Glomerular endothelial cell (primary cell): ENCODE measurements at regions not wholly inside any gene's neighbourhood (a gene's known extent, or its start where the extent isn't known, plus 50 kb on each side); places are given as distances from the start of the nearest gene placed in this dataset.
"Not testable (repeated sequence)": the region's sequence is repeated elsewhere in the genome, so short reads cannot be mapped to it uniquely, and the experiment has no call there.

Experiments used
- DNase-seq: peaks from one replicate; pipeline ENCODE4 v3.0.0-alpha.2; 2011; ENCODE audit warnings: low read depth, low spot score; ENCODE audit errors: extremely low read depth

DNA sequence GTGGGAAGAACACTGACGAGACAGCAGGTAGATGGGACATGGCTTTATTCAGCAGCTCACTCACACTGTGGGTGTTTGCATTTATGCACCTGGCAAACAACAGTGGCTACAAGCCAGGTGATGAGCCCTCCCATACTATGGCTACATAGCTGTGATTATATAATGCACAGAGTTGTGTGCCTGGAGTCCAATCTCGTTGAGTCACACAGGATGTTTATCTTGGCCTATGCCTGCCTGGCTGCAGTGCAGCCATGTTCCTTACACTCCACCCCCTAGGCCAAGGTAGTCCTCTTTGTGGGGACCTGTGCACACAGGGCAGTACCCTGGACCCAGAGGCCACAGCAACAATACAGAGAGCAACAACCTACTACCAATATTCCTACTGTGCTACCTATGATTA, 1643.8 kb downstream of the MRPL39 start:
- DNase-seq: no peak

DNA sequence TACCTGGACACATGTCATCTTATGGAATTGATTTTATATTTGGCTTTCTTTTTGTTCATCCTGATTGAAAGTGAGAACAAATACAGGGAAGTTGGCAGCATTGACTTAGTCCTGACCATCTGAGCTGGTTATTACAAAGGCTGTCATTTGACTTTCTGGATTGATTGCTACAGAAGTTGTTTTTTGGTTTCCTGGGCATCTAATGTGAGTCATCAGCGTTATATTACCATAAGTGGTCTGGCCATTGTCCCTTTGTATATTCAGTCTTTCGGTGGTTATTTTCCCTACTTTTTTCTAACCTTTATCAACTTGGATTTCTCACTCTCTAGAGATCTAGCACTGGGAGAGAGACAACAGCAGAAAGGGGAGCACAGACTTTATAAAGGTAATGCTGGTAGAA, 1646.5 kb downstream of the MRPL39 start:
- DNase-seq: no peak

DNA sequence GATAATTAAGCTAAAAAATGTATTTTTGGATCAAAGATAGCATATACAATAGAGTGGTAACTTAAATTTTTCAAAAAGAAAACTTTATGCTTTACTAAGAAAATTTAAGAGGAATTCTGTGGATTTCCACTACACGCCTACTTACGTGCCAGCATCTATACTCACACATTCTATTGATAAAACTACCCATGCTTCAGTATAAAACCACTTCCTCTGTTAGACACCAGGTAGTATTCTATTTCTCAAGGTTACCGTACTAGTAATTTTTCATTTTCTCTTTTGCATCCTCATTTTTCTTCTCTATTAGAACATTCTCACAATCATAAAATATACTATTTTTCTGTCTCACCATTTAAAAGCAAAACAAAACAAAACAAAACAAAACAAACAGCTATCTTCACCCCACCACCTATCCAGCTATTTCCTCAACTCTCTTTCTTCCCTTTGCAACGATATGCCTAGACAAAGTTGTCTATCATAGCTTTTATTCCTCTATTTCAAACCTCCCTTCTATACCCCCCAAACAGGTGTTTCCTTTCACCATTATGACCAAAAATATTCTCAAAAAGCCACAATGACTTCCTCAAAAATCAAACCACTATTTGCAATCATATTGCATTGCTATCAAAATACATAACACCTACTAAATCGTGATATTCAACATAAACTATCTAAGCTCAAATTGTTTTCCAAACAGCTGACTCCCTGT, 1652.0 kb downstream of the MRPL39 start:
- DNase-seq: no peak

DNA sequence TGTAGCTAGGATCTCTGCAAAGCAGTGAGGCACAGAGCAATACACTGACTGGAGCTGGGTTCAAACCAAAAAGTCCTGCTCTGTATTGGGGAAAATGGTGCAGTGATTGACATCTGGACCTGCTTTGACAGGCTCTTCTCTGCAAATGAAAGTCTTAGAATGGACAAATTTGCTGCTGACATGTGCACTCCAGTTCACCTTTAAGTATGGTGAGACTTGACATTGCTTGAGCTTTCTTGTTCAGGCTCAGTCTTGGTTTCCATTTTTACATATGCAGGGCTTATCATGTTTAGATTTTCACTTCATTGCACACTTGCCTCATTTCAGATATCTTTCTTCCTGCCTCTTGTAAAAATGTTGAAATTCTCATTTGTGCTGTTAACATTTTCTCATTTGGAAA, 1655.0 kb downstream of the MRPL39 start:
- no peak for DNase-seq

DNA sequence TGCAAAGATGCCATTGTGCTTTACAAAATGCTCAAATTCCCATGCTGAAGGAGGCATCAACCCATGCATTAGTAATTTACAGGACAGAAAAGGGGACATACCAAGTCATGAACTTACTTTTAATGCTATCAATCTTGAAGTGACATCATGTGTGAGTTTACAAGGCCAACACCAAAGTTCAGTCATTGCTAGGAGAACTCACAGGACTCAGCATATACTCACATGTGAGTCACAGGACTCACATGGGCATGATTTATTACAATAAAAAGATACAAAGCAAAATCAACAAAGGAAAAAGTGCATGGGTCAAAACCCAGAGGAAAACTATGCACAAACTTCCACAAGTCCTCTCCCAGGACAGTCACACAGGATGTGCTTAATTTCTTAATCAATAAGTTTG, 1656.0 kb downstream of the MRPL39 start:
- no peak for DNase-seq

DNA sequence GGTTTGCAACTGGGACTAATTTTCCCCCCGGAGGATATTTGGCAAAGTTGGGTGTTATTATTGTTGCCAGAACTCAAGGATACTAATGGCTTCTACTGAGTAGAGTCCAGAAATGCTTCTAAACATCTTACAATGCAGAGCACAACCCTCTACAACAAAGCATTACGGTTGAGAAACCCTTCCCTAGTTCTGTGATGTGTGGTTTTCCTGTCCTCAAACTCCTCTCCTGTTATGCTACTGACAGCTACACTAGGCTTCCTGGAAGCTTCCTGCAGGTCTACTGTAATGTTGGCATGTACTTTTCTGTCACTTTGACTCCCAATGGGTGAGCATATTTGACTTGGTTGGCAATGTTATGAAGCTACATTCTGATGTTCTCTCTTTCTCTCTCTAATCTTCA, 1656.9 kb downstream of the MRPL39 start:
- no peak for DNase-seq

DNA sequence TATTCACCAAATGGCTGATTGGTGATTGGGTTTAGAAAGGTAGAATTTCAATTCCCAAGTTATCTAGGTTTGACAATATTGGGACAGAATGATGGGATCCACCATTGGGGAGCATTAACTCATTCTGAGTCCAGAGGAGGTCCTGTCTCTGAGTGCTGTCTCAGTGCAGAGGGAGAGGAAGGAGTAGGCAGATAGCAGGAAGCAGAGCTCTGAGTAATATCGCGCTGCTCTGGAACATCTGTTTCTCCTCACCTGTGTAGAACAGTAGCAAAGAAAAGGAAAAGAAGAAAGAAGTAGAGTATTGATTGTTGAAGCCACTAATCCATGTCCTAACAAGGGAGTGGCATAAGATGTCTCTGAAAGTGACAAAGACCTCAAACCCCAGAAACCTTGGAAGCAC, 1657.8 kb downstream of the MRPL39 start:
- no peak for DNase-seq

DNA sequence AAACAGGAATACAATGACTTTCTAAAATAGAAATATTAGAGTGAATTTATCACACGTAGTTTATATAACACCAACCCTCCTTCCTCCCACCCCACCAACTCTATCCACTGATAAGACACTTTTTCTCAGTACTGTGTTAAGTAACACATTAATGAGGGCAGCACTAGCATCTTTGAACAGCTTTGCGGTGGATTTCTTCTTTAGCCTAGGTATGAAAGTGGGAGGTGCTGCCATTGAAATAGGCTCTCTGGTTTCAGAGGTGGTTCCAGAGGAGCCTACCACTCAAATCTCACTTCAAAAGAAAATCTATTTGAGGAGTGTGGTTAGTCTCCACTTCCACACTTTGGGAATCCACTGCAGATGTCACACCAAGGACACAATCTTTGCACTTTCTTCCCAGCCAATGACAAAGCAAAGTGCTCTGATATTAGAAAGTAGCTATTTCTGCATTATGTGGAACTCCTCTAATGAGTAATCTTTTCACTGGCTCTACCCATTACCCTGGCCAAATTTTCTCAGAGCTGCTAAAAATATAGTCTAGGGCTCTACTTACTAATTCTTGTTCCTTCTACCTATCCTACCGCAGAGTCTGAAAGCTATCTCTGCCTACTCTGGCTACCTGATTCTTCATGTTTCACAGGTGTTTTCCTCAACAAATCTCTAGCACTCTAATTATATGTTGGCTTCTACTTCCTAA, 1667.8 kb downstream of the MRPL39 start:
- DNase-seq: no peak

DNA sequence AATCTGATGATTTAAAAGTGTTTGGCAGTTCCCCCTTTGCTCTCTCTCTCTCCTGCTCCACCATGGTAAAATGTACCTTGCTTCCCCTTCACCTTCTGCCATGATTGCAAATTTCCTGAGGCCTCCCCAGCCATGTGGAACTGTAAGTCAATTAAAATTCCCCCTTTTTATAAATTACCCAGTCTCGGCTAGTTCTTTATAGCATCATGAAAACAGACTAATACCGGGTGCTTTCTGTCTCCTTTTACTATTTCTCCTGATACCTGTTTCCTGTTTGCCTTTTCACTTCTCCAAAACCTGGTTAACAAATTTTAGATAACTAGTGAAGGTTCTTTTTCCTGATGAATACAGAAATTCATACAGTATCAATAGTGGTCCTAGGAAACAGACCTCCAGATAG, 1670.3 kb downstream of the MRPL39 start:
- DNase-seq: no peak

DNA sequence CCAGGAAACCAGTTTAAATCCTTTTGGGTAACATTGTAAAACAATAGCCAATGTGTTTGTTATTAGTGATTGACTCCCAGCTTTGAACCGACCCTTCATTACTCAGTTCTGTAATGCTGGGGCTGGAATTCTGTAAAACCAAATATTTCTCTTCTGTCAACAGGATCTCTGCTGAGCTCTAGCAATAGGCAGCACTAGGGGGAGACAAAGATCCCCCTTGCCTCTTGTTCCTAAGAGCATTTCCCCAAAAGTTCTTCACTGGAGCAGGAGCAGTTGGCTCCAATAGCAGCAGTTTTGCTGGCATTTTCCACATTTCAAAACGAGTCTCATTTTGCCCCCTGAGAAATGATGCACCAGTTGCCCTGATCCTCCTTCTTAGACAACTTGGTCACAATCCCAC, 1671.1 kb downstream of the MRPL39 start:
- no peak for DNase-seq

DNA sequence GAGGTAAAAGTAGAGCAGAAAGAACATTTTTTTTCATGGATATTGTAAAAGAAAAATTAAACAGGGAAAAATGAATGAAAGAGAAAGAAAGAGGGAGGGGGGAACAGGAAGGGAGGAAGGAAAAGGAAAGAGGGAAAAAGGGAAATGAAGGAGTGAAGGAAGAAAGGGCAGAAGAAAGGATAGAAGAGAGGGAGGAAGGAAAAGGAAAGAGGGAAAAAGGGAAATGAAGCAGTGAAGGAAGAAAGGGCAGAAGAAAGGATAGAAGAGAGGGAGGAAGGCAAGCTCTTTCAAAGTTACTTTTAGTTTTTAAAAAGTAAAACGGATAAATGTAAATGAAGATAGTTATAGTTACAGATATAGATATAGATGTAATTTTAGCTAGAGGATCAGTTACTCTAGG, 1676.7 kb downstream of the MRPL39 start:
- DNase-seq: no peak

DNA sequence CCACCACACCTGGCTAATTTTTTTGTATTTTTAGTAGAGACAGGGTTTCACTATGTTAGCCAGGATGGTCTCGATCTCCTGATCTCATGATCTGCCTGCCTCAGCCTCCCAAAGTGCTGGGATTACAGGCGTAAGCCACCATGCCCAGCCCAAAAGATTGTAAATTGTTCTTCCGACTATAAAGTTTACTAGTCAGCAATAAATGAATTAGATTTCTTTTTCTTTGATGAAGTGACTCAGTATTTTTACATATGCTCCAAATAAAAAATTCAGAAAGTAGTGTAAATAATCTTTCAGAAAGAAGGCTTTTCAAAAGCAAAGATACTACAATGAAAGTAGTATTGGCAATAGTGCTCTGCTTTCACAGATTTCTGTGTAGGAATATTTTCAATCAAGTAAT, 1680.9 kb downstream of the MRPL39 start:
- DNase-seq: not testable (repeated sequence)

DNA sequence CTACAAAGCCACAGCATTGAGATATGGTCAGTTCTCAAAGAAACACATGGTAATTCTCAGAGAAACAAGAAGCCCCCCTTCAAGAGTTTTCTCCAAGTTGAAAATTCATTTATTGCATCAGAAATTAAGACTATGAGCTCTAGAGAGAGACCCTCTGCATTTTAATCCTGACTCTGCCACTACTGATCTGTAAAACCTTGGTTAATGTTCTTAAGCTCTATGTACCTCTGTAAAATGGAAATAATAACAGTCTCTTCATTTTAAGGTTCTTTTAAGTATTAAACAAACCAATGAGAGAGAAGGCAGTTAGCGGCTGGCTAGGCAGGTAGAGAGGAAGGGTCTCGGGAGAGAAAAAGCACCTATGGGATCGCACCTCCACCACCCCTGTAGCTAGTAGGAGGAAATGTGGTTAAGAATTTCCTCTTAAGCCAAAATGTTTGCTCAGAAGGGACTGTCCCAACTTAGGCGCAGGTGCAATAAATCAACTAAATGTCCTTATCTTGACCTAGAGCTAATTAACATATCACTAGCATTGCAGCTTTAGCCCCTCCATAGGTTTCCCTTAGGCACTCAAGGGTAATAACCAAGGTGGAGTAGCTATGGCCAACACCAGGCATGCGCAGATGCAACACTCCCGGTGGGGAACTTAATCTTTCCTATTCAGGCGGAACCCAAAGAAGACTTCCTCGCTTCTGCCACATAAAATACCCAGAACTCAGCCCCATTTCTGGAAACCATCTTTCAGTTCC, 1685.4 kb downstream of the MRPL39 start:
- DNase-seq: no peak

DNA sequence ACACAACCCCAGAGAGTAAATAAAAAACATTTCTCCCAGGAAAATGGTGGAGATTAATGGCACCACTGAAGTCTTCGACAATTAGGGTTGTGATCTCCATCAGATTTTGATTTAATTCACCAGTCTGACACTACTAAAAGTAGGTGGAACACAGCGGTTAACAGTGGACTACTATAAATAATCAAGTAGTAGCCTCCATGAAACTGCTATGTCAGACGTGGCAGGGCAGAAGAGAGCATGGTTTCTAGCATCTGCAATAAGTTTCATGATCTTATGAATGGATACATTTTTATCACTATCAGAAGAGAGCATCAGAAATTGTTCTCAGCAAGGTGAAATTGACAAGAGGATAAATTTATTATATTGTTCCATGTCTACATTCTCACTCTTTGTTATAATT, 1706.6 kb downstream of the MRPL39 start:
- no peak for DNase-seq

DNA sequence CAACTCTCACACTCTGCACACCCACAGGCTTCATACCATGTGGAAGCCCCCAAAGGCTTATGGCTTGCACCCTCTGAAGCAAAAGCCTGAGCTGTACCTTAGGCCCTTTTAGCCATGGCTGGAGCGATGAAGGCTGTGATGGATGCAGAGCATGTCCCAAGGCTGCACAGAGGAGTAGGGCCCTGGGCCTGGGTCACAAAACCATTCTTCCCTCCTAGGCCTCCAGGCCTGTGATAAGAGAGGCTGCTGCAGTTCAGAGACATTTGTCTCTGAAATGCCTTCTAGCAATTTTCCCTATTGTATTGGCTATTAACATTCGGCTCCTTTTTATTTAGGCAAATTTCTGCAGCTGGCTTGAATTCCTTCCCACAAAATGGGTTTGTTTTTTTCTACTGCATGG, 1707.7 kb downstream of the MRPL39 start:
- DNase-seq: no peak

DNA sequence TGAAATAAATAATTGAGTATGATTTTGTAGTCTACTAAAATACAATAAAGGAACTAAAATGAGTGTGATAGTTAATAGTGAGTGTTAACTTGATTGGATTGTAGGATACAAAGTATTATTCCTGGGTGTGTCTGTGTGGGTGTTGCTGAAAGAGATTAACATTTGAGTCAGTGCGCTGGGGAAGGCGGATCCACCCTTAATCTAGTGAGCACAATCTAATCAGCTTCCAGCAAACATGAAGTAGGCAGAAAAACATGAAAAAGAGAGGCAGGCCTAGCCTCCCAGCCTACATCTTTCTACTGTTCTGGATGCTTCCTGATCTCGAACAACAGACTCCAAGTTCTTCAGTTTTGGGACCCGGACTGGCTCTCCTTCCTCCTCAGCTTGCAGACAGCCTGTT, 1716.6 kb downstream of the MRPL39 start:
- no peak for DNase-seq

DNA sequence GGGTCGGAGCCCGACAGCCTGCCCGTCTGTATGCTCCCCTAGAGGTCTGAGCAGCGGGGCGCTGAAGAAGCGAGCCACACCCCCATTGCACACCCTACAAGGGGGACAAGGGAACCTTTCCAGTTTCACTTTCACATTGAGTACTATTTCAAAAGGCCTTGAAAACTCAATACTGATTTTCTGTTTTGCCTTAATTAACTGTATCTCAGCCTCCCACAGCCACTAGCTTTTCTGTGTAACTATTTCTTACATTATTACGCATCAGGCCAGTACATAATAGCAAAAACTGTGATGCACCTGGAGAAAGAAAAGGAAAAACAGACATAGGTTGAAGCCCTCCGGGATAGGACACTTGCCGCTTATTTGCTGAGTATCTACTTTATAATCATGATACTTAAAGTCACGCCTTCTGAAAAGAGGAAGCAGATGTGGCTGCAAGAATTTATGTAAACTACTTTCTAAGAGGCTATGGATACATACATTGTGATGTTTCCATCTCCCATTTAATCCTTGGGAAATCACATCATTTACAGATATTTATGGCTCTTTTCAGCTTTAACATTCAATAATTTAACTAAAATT, 1719.5 kb downstream of the MRPL39 start:
- no peak for DNase-seq

DNA sequence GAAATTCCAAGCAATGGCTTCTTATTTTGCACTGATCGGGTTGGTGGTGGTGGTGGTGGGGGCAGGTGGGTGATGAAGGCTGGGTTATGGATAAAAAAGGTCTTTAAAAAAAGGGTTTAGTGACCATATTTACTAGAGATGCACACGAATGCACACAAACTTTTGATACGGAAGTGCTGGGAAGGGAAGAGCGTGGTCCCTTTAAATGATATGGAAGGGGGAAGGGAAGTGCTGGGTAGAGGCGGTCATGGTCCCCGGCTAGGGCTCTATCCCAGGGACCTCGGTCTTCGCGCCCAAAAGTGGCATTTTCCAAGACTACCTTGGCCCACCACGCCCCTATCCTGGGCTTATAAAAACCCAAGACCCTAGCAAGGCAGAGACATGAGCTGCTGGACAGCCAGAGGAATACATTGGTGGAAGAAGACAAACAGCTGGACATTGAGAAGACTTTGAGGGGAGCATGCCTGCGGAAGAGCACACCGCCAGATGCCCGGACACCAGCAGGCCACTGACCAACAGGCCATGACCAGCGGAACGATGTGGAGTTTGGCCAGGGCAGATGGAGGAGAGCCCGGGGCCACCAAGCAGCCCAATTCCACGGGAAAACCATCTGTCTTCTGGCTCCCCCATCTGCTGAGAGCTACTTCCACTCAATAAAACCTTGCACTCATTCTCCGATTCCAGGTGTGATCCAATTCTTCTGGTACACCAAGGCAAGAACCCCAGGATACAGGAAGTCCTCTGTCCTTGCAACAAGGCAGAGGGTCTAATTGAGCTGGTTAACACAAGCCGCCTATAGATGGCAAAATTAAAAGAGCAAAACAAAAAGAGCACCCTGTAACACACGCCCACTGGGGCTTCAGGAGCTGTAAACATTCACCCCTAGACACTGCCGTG, 1720.2 kb downstream of the MRPL39 start:
- DNase-seq: no peak

DNA sequence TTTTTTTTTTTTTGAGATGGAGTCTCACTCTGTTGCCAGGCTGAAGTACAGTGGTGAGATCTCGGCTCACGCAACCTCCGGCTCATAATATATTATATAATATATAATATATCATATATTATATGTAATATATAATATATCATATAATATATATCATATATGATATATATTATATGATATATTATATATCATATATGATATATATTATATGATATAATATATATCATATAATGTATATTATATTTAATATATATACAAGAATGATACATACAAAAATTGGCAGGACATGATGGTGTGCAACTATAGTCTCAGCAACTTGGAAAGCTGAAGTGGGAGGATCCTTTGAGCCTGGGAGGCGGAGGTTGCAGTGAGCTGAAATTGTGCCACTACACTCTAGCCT, 1725.5 kb downstream of the MRPL39 start:
- DNase-seq: no peak

DNA sequence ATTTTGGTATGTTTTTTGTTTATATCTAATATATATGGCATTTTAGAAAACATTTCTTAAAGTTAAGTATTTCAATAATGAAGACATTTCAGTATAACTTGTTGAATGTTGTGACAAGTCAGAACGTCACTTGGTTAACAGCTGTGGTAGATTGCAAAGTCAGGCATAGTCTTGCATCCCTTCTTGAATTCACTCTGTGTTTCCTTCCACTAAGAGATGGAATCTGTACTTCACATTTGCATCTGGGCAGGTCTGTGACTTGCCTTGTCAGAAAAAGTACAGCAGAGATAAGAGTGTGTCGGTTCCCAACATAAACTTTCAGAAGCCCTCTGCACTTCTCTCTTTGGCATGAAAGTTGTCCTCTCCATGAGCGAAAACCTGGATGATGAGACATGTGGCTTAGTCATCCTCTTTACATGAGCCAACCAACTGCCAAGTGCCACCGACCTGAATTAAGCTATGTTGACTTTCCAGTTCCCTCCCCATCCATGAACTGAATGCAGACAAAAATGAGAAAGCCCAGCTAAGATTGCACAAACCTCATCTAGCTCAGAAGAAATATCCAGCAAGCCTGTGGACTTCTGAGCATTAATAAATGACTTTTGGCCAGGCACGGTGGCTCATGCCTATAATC, 1730.2 kb downstream of the MRPL39 start:
- DNase-seq: no peak
